ENCODE measurements at regions not wholly inside any gene's neighbourhood (a gene's known extent, or its start where the extent isn't known, plus 50 kb on each side); places are given as distances from the start of the nearest gene placed in this dataset.
A peak's percentile ranks its signal among the peaks of the same experiment; 100 is the strongest.
"Not testable (repeated sequence)": the region's sequence is repeated elsewhere in the genome, so short reads cannot be mapped to it uniquely, and the experiment has no call there.

GRCh38 chr22:23434198-23434830 lies 145.8 kb downstream of the IGLL1 start:
- not testable (repeated sequence) for H3K4me2 ChIP-seq (ENCODE audit: low read length)

GRCh38 chr22:23433127-23434005 lies 146.7 kb downstream of the IGLL1 start:
- Histone ChIP-seq H3K4me2 (ENCODE audit: low read length) (peak overlapping the region; percentile 67), H3K27ac (ENCODE audit: low read depth, low read length, poor library complexity, severe bottlenecking) (peak overlapping the region; percentile 40), H3K4me3 (ENCODE audit: low read depth, low read length, poor library complexity, severe bottlenecking) (peak overlapping the region; percentile 51), H3K9me3 (ENCODE audit: low read length) (peaks cover 10% of the 10 kb centered on the region), H3K9ac (ENCODE audit: low read length) (peak overlapping the region; percentile 58), H3K4me1 (ENCODE audit: insufficient read depth, low read length, severe bottlenecking) (peaks cover 26% of the 10 kb centered on the region)
- not testable (repeated sequence) for H4K20me1 ChIP-seq (ENCODE audit: insufficient read depth, low read length); H3K36me3 ChIP-seq (ENCODE audit: insufficient read depth, low read length); H3K27me3 ChIP-seq (ENCODE audit: insufficient read depth, low read length); H2AFZ ChIP-seq (ENCODE audit: low read length); H3F3A ChIP-seq (ENCODE audit: insufficient read depth, low read length); H3K79me2 ChIP-seq (ENCODE audit: insufficient read depth, low read length); H3K9me2 ChIP-seq (ENCODE audit: low read depth, low read length)
- TF ChIP-seq CTCF (IDR thresholded peaks at IDR 0.05; ENCODE audit: low read length): peak; percentile 49

More at GRCh38 chr22:23434198-23434830, 145.8 kb downstream of the IGLL1 start:
- not testable (repeated sequence) for H3K9me2 ChIP-seq (ENCODE audit: low read depth, low read length); H3K4me3 ChIP-seq (ENCODE audit: low read depth, low read length, poor library complexity, severe bottlenecking); H3F3A ChIP-seq (ENCODE audit: insufficient read depth, low read length); H3K9ac ChIP-seq (ENCODE audit: low read length); H4K20me1 ChIP-seq (ENCODE audit: insufficient read depth, low read length); H3K27me3 ChIP-seq (ENCODE audit: insufficient read depth, low read length); H3K79me2 ChIP-seq (ENCODE audit: insufficient read depth, low read length); H3K36me3 ChIP-seq (ENCODE audit: insufficient read depth, low read length); H3K9me3 ChIP-seq (ENCODE audit: low read length); H2AFZ ChIP-seq (ENCODE audit: low read length); H3K27ac ChIP-seq (ENCODE audit: low read depth, low read length, poor library complexity, severe bottlenecking)
- H3K4me1 ChIP-seq (ENCODE audit: insufficient read depth, low read length, severe bottlenecking): peaks cover 26% of the 10 kb centered on the region

GRCh38 chr22:23432719-23433118 lies 147.4 kb downstream of the IGLL1 start:
- not testable (repeated sequence) for H4K20me1 ChIP-seq (ENCODE audit: insufficient read depth, low read length); H3F3A ChIP-seq (ENCODE audit: insufficient read depth, low read length); H3K79me2 ChIP-seq (ENCODE audit: insufficient read depth, low read length); H2AFZ ChIP-seq (ENCODE audit: low read length); H3K9me2 ChIP-seq (ENCODE audit: low read depth, low read length); H3K27me3 ChIP-seq (ENCODE audit: insufficient read depth, low read length); H3K36me3 ChIP-seq (ENCODE audit: insufficient read depth, low read length)
- Histone ChIP-seq H3K9ac (ENCODE audit: low read length) (peak overlapping the region; percentile 58; the same call in 1 of the 2 replicates), H3K4me3 (ENCODE audit: low read depth, low read length, poor library complexity, severe bottlenecking) (peak overlapping the region; percentile 51), H3K4me1 (ENCODE audit: insufficient read depth, low read length, severe bottlenecking) (peaks cover 26% of the 10 kb centered on the region), H3K4me2 (ENCODE audit: low read length) (peak overlapping the region; percentile 67), H3K9me3 (ENCODE audit: low read length) (peaks cover 13% of the 10 kb centered on the region), H3K27ac (ENCODE audit: low read depth, low read length, poor library complexity, severe bottlenecking) (peak overlapping the region; percentile 40)

- H3K9ac ChIP-seq (ENCODE audit: low read length): no peak overlapping the region
- H3K79me2 ChIP-seq (ENCODE audit: insufficient read depth, low read length): no peaks in the 10 kb centered on the region
- H3K4me3 ChIP-seq (ENCODE audit: low read depth, low read length, poor library complexity, severe bottlenecking): no peak overlapping the region
- no peaks in the 10 kb centered on the region for H4K20me1 ChIP-seq (ENCODE audit: insufficient read depth, low read length)
- peaks cover 15% of the 10 kb centered on the region for H3K9me3 ChIP-seq (ENCODE audit: low read length)
- H3K4me1 ChIP-seq (ENCODE audit: insufficient read depth, low read length, severe bottlenecking): peaks cover 27% of the 10 kb centered on the region
- H3K9me2 ChIP-seq (ENCODE audit: low read depth, low read length): no peaks in the 10 kb centered on the region
- H3K27me3 ChIP-seq (ENCODE audit: insufficient read depth, low read length): no peaks in the 10 kb centered on the region
- H3K4me2 ChIP-seq (ENCODE audit: low read length): no peak overlapping the region
- no peak for TF ChIP-seq CTCF (IDR thresholded peaks at IDR 0.05; ENCODE audit: low read length)
- no peak for TF ChIP-seq EZH2 (IDR thresholded peaks at IDR 0.05; ENCODE audit: borderline replicate concordance, low read length)
- no peak overlapping the region for H3K27ac ChIP-seq (ENCODE audit: low read depth, low read length, poor library complexity, severe bottlenecking)
- H3F3A ChIP-seq (ENCODE audit: insufficient read depth, low read length): no peaks in the 10 kb centered on the region
- H3K36me3 ChIP-seq (ENCODE audit: insufficient read depth, low read length): peaks cover 8% of the 10 kb centered on the region; the same call in 1 of the 2 replicates
- no peak overlapping the region for H2AFZ ChIP-seq (ENCODE audit: low read length)
Observed at GRCh38 chr22:23431337-23432072, 148.6 kb downstream of the IGLL1 start.

GRCh38 chr22:23424551-23425068 lies 155.5 kb downstream of the IGLL1 start:
- H3K4me1 ChIP-seq (ENCODE audit: insufficient read depth, low read length, severe bottlenecking): peaks cover 58% of the 10 kb centered on the region
- H3K27ac ChIP-seq (ENCODE audit: low read depth, low read length, poor library complexity, severe bottlenecking): peak overlapping the region; percentile 96

More at GRCh38 chr22:23424551-23425068, 155.5 kb downstream of the IGLL1 start:
- not testable (repeated sequence) for H3K4me3 ChIP-seq (ENCODE audit: low read depth, low read length, poor library complexity, severe bottlenecking); H3F3A ChIP-seq (ENCODE audit: insufficient read depth, low read length); H3K9me3 ChIP-seq (ENCODE audit: low read length); H3K27me3 ChIP-seq (ENCODE audit: insufficient read depth, low read length); H4K20me1 ChIP-seq (ENCODE audit: insufficient read depth, low read length); H3K9me2 ChIP-seq (ENCODE audit: low read depth, low read length); H3K36me3 ChIP-seq (ENCODE audit: insufficient read depth, low read length); H2AFZ ChIP-seq (ENCODE audit: low read length); H3K4me2 ChIP-seq (ENCODE audit: low read length); H3K79me2 ChIP-seq (ENCODE audit: insufficient read depth, low read length)
- peak overlapping the region; percentile 40; the same call in 1 of the 2 replicates for H3K9ac ChIP-seq (ENCODE audit: low read length)

Data from OCI-LY1 (cell line).